K562 (cell line): ENCODE measurements at regions not wholly inside any gene's neighbourhood (a gene's known extent, or its start where the extent isn't known, plus 50 kb on each side); places are given as distances from the start of the nearest gene placed in this dataset.

Experiments used
- ATAC-seq: fragments of 200-7000 bp; cut with Tn5 transposase; 3 replicates; pipeline ENCODE4 v1.9.1; 2020; ENCODE audit warnings: moderate library complexity
- BruUV-seq: library from RNA; stranded (reverse); fragments of 400-500 nt; replicated peaks from 2 replicates; lab custom pipeline; 2021; lab: Mats Ljungman, UMichigan
- CTCF ChIA-PET: fragments of 300-600 bp; formaldehyde crosslinking; extraction: SDS; loops from one replicate; lab custom pipeline; 2021; ENCODE audit warnings: low intra/inter-chr PET ratio; lab: Yijun Ruan, JAX
- POLR2A ChIA-PET: fragments of 300-600, 350-650 bp; sonication (Branson Sonifier 250); formaldehyde crosslinking; extraction: SDS; loops from one replicate; lab custom pipeline; 2021; ENCODE audit warnings: antibody characterized with exemption, inconsistent platforms; lab: Yijun Ruan, JAX
- DNase-seq, 4 experiments: peaks; one replicate each; pipeline versions ENCODE4 v3.0.0 to v3.0.0-alpha.2; 2011 to 2018; ENCODE audit warnings: low spot score in 3 of 4, mixed read lengths in 3 of 4; ENCODE audit errors: extremely low read depth in 1 of 4
- FAIRE-seq: peaks from 2 replicates; lab custom pipeline; 2011; peaks lifted over from hg19 to GRCh38; lab: Jason Lieb, UNC
- H2AFZ ChIP-seq: 2 replicates; pipeline ENCODE4 v1.6.0; 2011; ENCODE audit warnings: low read depth, low read length, control low read depth, inconsistent platforms
- H3K27ac ChIP-seq: fragments of 200-600 bp; 3 replicates; pipeline ENCODE4 v1.8.0; 2011; ENCODE audit warnings: low read depth, mild to moderate bottlenecking, control low read depth, inconsistent platforms, low read length, moderate library complexity, mixed read lengths; ENCODE audit errors: extremely low read depth
- H3K27me3 ChIP-seq, 2 experiments: fragments of 300-600 bp in 1 of 2; 2 replicates in 1 of 2; 3 replicates in 1 of 2; pipeline versions ENCODE4 v1.6.0 to v1.8.0; 2011; ENCODE audit warnings: inconsistent platforms in 2 of 2, low read length in 2 of 2, mild to moderate bottlenecking in 1 of 2, mixed read lengths in 1 of 2, moderate library complexity in 1 of 2; ENCODE audit not compliant: control insufficient read depth in 2 of 2, insufficient read depth in 2 of 2
- H3K36me3 ChIP-seq: fragments of 300-600 bp; 3 replicates; pipeline ENCODE4 v1.8.0; 2011; ENCODE audit warnings: mild to moderate bottlenecking, low read length, inconsistent platforms; ENCODE audit not compliant: control insufficient read depth, insufficient read depth
- H3K4me1 ChIP-seq, 2 experiments: fragments of 200-600 bp in 1 of 2; replicated peaks in 1 of 2; 2 replicates in 1 of 2; 3 replicates in 1 of 2; pipeline versions ENCODE4 v1.5.1 to v1.8.0; 2011; ENCODE audit warnings: inconsistent platforms in 2 of 2, low read length in 2 of 2, mild to moderate bottlenecking in 1 of 2, mixed read lengths in 1 of 2, moderate library complexity in 1 of 2; ENCODE audit not compliant: control insufficient read depth in 2 of 2, insufficient read depth in 2 of 2
- H3K4me2 ChIP-seq: 2 replicates; pipeline ENCODE4 v1.6.1; 2011; ENCODE audit warnings: low read length, control low read depth, inconsistent platforms, mixed read lengths; ENCODE audit not compliant: insufficient read depth
- H3K4me3 ChIP-seq: fragments of 200-600 bp; sonication (generic), shearing (Covaris generic); 2 replicates; pipeline ENCODE4 v1.5.1; 2016; ENCODE audit warnings: control low read depth, inconsistent platforms
- H3K79me2 ChIP-seq: fragments of 200-600 bp; 3 replicates; pipeline ENCODE4 v1.8.0; 2011; ENCODE audit warnings: low read length, inconsistent platforms; ENCODE audit not compliant: control insufficient read depth, insufficient read depth
- H3K9ac ChIP-seq, 2 experiments: 2 replicates each; pipeline versions ENCODE4 v1.6.0 to v1.6.1; 2011; ENCODE audit warnings: low read depth in 2 of 2, low read length in 2 of 2, control low read depth in 1 of 2, inconsistent platforms in 1 of 2, mild to moderate bottlenecking in 1 of 2, mixed read lengths in 1 of 2; ENCODE audit not compliant: insufficient read depth in 1 of 2
- H3K9me1 ChIP-seq: one replicate; pipeline ENCODE4 v1.6.0; 2011; ENCODE audit warnings: inconsistent platforms, mild to moderate bottlenecking, low read length, moderate library complexity; ENCODE audit not compliant: control insufficient read depth, insufficient read depth
- H3K9me3 ChIP-seq: replicated peaks from 2 replicates; pipeline ENCODE4 v1.5.1; 2011; ENCODE audit warnings: low read depth, low read length, inconsistent platforms; ENCODE audit not compliant: control insufficient read depth, insufficient read depth
- H4K20me1 ChIP-seq: replicated peaks from 2 replicates; pipeline ENCODE4 v1.6.1; 2011; ENCODE audit warnings: low read length, inconsistent platforms, mixed read lengths; ENCODE audit not compliant: control insufficient read depth, insufficient read depth
- ATF1 ChIP-seq, 2 experiments: fragments of 450-650 bp in 1 of 2; IDR thresholded peaks; 2 replicates each; pipeline ENCODE4 v1.6.1; 2016; ENCODE audit warnings: missing compliant biosample characterization in 1 of 2, missing genetic modification characterization in 1 of 2
- CEBPB ChIP-seq: fragments of 450-650 bp; IDR thresholded peaks from 2 replicates; pipeline ENCODE4 v1.6.1; 2016; ENCODE audit warnings: missing genetic modification characterization, missing compliant biosample characterization
- HMBOX1 ChIP-seq: sonication (generic); IDR thresholded peaks from 2 replicates; pipeline ENCODE4 v1.6.1; 2016
- L3MBTL2 ChIP-seq: fragments of 450-650 bp; IDR thresholded peaks from 2 replicates; pipeline ENCODE4 v1.6.1; 2016; ENCODE audit warnings: mild to moderate bottlenecking, moderate library complexity
- MEIS2 ChIP-seq: fragments of 450-650 bp; IDR thresholded peaks from 2 replicates; pipeline ENCODE4 v1.6.1; 2014; ENCODE audit warnings: mild to moderate bottlenecking; ENCODE audit not compliant: partially characterized antibody
- PBX2 ChIP-seq, 2 experiments: IDR thresholded peaks in 1 of 2; conservative IDR thresholded peaks in 1 of 2; 2 replicates each; pipeline ENCODE4 v1.6.1; 2016; ENCODE audit warnings: low read depth in 2 of 2, mild to moderate bottlenecking in 1 of 2, missing compliant biosample characterization in 1 of 2, missing genetic modification characterization in 1 of 2, moderate library complexity in 1 of 2
- SNRNP70 ChIP-seq: fragments of 200-400 bp; formaldehyde crosslinking; optimal IDR thresholded peaks from 2 replicates; pipeline ENCODE3; 2017; ENCODE audit warnings: low read depth, low read length
- SPI1 ChIP-seq: IDR thresholded peaks from 2 replicates; pipeline ENCODE4 v1.6.1; 2011; ENCODE audit warnings: low read depth, low read length, control low read depth, borderline replicate concordance
- TAL1 ChIP-seq: fragments of 450-650 bp; IDR thresholded peaks from 2 replicates; pipeline ENCODE4 v1.6.1; 2016; ENCODE audit warnings: mild to moderate bottlenecking
- USF2 ChIP-seq: sonication (generic); formaldehyde crosslinking; IDR thresholded peaks from 2 replicates; pipeline ENCODE4 v1.5.0; 2020; ENCODE audit warnings: missing genetic modification reagents
- WGBS: fragments of 100-300 bp; shearing (Covaris generic); methylation state at CpG from one replicate; pipeline ENCODE4 v1.1.6; 2016; ENCODE audit warnings: low coverage, mixed read lengths; ENCODE audit not compliant: insufficient coverage; ENCODE audit errors: missing lambda C conversion rate; 5-methylcytosine and 5-hydroxymethylcytosine counted together
- in situ Hi-C: fragments of 300-500 bp; cut with MboI; formaldehyde crosslinking; loops from 4 replicates; pipeline ENCODE4 v1.15.0; 2018; ENCODE audit warnings: inconsistent platforms, mixed read lengths
- intact Hi-C: fragments of 100-400 bp; cut with micrococcal nuclease; formaldehyde crosslinking; loops from 2 replicates; pipeline ENCODE4 v1.14.2; 2022

- Histone ChIP-seq H3K4me3 (no peak overlapping the region), H3K4me2 (no peak overlapping the region), H3K79me2 (no peaks in the 10 kb centered on the region), H3K36me3 (no peaks in the 10 kb centered on the region; the same call in 2 of the 3 replicates), H3K9me1 (no peaks in the 10 kb centered on the region), H3K9ac (no peak overlapping the region), H3K27ac (no peak overlapping the region), H2AFZ (no peak overlapping the region), H4K20me1 (no peaks in the 10 kb centered on the region; the same call in 1 of the 2 replicates), H3K27me3 (peaks cover 2 to 16% of the 10 kb centered on the region in 2 experiments; a peak in 1 of 5 replicates), H3K9me3 (no peaks in the 10 kb centered on the region), H3K4me1 (no peaks in the 10 kb centered on the region)
- ATAC-seq (no peak), DNase-seq (no peak), FAIRE-seq (no peak)
- intact Hi-C loops (no loop called here), in situ Hi-C loops (no loop called here)
- ChIA-PET CTCF (no interaction called here), POLR2A (interaction anchor here (0.7 to 1.3 kb wide), 3 partner anchors 14 to 67 kb away, joined by 3 to 4 read pairs (median 3); no protein-coding TSS in a partner anchor)
- 25% methylated on average over 7 of the region's 7 CpGs for WGBS
- BruUV-seq: no TSS peak
- TF ChIP-seq HMBOX1 (no peak), ATF1 (CRISPR knock-in tag; IDR thresholded peaks at IDR 0.05) (no peak), ATF1 (tag; IDR thresholded peaks at IDR 0.05) (no peak)
Observed at GRCh38 chr14:97013878-97014277, 216.7 kb downstream of the VRK1 start.

- POLR2A ChIA-PET: interaction anchor here (0.5 to 1.2 kb wide), 4 partner anchors 49 to 1063 kb away, joined by 3 to 4 read pairs (median 4); no protein-coding TSS in a partner anchor
- in situ Hi-C loops: no loop called here
- Histone ChIP-seq H3K9ac (no peak overlapping the region), H3K9me1 (no peaks in the 10 kb centered on the region), H3K4me1 (peaks cover 0 to 4% of the 10 kb centered on the region in 2 experiments; a peak in 2 of 5 replicates), H3K9me3 (no peaks in the 10 kb centered on the region), H3K4me2 (peak overlapping the region; percentile 37; the same call in 1 of the 2 replicates), H3K36me3 (no peaks in the 10 kb centered on the region), H4K20me1 (no peaks in the 10 kb centered on the region), H3K27me3 (peaks cover 21 to 32% of the 10 kb centered on the region in 2 experiments), H3K79me2 (no peaks in the 10 kb centered on the region), H3K4me3 (no peak overlapping the region), H3K27ac (no peak overlapping the region), H2AFZ (no peak overlapping the region)
- CTCF ChIA-PET: no interaction called here
- 2% methylated on average over 4 of the region's 4 CpGs for whole genome bisulfite sequencing
- FAIRE-seq (no peak), ATAC-seq (peak; percentile 27; the same call in 1 of the 3 replicates), DNase-seq (peak in 1 of 4 experiments; percentile 5)
- intact Hi-C loops: no loop called here
- no TSS peak for BruUV-seq
- TF ChIP-seq SNRNP70: no peak
- peak; percentile 10; the same call in 1 of the 2 replicates for TF ChIP-seq L3MBTL2
- no peak for TF ChIP-seq PBX2 (CRISPR knock-in tag; IDR thresholded peaks at IDR 0.05; ENCODE audit: low read depth)
- TF ChIP-seq PBX2 (tag; conservative IDR thresholded peaks at IDR 0.05; ENCODE audit: low read depth): 0 out of 2 replicates have a peak, but pooled peaks have one; percentile 13
- TF ChIP-seq CEBPB (tag): 0 out of 2 replicates have a peak, but pooled peaks have one; percentile 19
- peak; percentile 11; the same call in 1 of the 2 replicates for TF ChIP-seq SPI1
- TF ChIP-seq USF2 (CRISPR knock-in tag): peak; percentile 45
- peak; percentile 47 for TF ChIP-seq MEIS2
- no peak for TF ChIP-seq TAL1
Observed at GRCh38 chr14:97021001-97021400, 223.8 kb downstream of the VRK1 start.
